IMR-90 (cell line): ENCODE measurements at regions not wholly inside any gene's neighbourhood (a gene's known extent, or its start where the extent isn't known, plus 50 kb on each side); places are given as distances from the start of the nearest gene placed in this dataset.

Experiments
- ATAC-seq: fragments of 200-7000 bp; cut with Tn5 transposase; 2 replicates; pipeline ENCODE4 v1.9.1; 2020; ENCODE audit warnings: low read depth, mild to moderate bottlenecking, moderate library complexity
- BruUV-seq: library from RNA; stranded (reverse); fragments of 400-500 nt; replicated peaks from 2 replicates; lab custom pipeline; 2021; lab: Mats Ljungman, UMichigan
- CTCF ChIA-PET: fragments of 300-600 bp; formaldehyde crosslinking; extraction: SDS; loops from one replicate; lab custom pipeline; 2021; ENCODE audit warnings: antibody characterized with exemption; lab: Yijun Ruan, JAX
- POLR2A ChIA-PET: fragments of 300-600 bp; sonication (Branson Sonifier 250); formaldehyde crosslinking; loops from one replicate; lab custom pipeline; 2022; ENCODE audit warnings: antibody characterized with exemption; ENCODE audit not compliant: unreplicated experiment; lab: Charles Lee
- DNase-seq: peaks from one replicate; pipeline ENCODE4 v3.0.0; 2013
- H2AFZ ChIP-seq: replicated peaks from 2 replicates; pipeline ENCODE3; 2013; ENCODE audit warnings: low read length, mild to moderate bottlenecking; ENCODE audit not compliant: poor library complexity
- H2AK5ac ChIP-seq: 2 replicates; pipeline ENCODE4 v1.6.1; 2013; ENCODE audit warnings: low read depth, low read length, inconsistent platforms
- H2AK9ac ChIP-seq: replicated peaks from 2 replicates; pipeline ENCODE3; 2013; ENCODE audit warnings: mild to moderate bottlenecking, low read depth, low read length, moderate library complexity; ENCODE audit not compliant: poor library complexity
- H2BK120ac ChIP-seq: 2 replicates; pipeline ENCODE4 v1.6.1; 2013; ENCODE audit warnings: low read depth, low read length, inconsistent platforms
- H2BK15ac ChIP-seq: 3 replicates; pipeline ENCODE4 v1.6.1; 2013; ENCODE audit warnings: low read depth, low read length, inconsistent platforms
- H2BK20ac ChIP-seq: 2 replicates; pipeline ENCODE4 v1.6.1; 2013; ENCODE audit warnings: low read depth, mild to moderate bottlenecking, inconsistent platforms, low read length, moderate library complexity
- H2BK5ac ChIP-seq: 2 replicates; pipeline ENCODE4 v1.6.1; 2013; ENCODE audit warnings: mild to moderate bottlenecking, low read depth, low read length, inconsistent platforms; ENCODE audit not compliant: poor library complexity, severe bottlenecking
- H3K14ac ChIP-seq: replicated peaks from 2 replicates; pipeline ENCODE4 v1.6.1; 2013; ENCODE audit warnings: low read depth, low read length, inconsistent platforms
- H3K18ac ChIP-seq: 2 replicates; pipeline ENCODE4 v1.6.1; 2013; ENCODE audit warnings: low read depth, low read length, control low read depth
- H3K23ac ChIP-seq: 2 replicates; pipeline ENCODE4 v1.6.1; 2013; ENCODE audit warnings: low read depth, low read length, inconsistent platforms
- H3K27ac ChIP-seq: 2 replicates; pipeline ENCODE4 v1.5.1; 2013; ENCODE audit warnings: mild to moderate bottlenecking, control low read depth, low read length; ENCODE audit not compliant: insufficient read depth
- H3K27me3 ChIP-seq: 2 replicates; pipeline ENCODE4 v1.6.1; 2013; ENCODE audit warnings: low read length; ENCODE audit not compliant: control insufficient read depth, insufficient read depth
- H3K36me3 ChIP-seq: 2 replicates; pipeline ENCODE4 v1.6.1; 2013; ENCODE audit warnings: low read length, mixed read lengths; ENCODE audit not compliant: control insufficient read depth, insufficient read depth
- H3K4ac ChIP-seq: 2 replicates; pipeline ENCODE4 v1.6.1; 2013; ENCODE audit warnings: low read depth, low read length, inconsistent platforms
- H3K4me1 ChIP-seq: 2 replicates; pipeline ENCODE4 v1.6.1; 2013; ENCODE audit warnings: low read length, mixed read lengths; ENCODE audit not compliant: control insufficient read depth, insufficient read depth
- H3K4me2 ChIP-seq: 2 replicates; pipeline ENCODE4 v1.6.1; 2013; ENCODE audit warnings: low read depth, mild to moderate bottlenecking, control low read depth, low read length, moderate library complexity
- H3K4me3 ChIP-seq: 2 replicates; pipeline ENCODE4 v1.5.1; 2013; ENCODE audit warnings: low read depth, mild to moderate bottlenecking, control low read depth, low read length, moderate library complexity; ENCODE audit not compliant: insufficient read depth
- H3K56ac ChIP-seq: 2 replicates; pipeline ENCODE4 v1.6.1; 2013; ENCODE audit warnings: low read length, inconsistent platforms; ENCODE audit not compliant: insufficient read depth; ENCODE audit errors: extremely low read depth
- H3K79me1 ChIP-seq, 2 experiments: 2 replicates each; pipeline ENCODE4 v1.6.1; 2013; ENCODE audit warnings: low read length in 2 of 2, inconsistent platforms in 1 of 2, low read depth in 1 of 2
- H3K9ac ChIP-seq: 2 replicates; pipeline ENCODE4 v1.6.1; 2013; ENCODE audit warnings: low read depth, low read length, control low read depth
- H3K9me1 ChIP-seq: 2 replicates; pipeline ENCODE4 v1.6.1; 2013; ENCODE audit warnings: low read length, inconsistent platforms; ENCODE audit not compliant: insufficient read depth
- H3K9me3 ChIP-seq: 2 replicates; pipeline ENCODE4 v1.6.1; 2013; ENCODE audit warnings: low read length; ENCODE audit not compliant: control insufficient read depth, insufficient read depth
- H4K20me1 ChIP-seq: 2 replicates; pipeline ENCODE4 v1.6.1; 2013; ENCODE audit warnings: low read length, inconsistent platforms; ENCODE audit not compliant: insufficient read depth
- H4K5ac ChIP-seq: 2 replicates; pipeline ENCODE4 v1.6.1; 2013; ENCODE audit warnings: mild to moderate bottlenecking, low read depth, low read length, control low read depth
- H4K8ac ChIP-seq, 2 experiments: 2 replicates each; pipeline ENCODE4 v1.6.1; 2013; ENCODE audit warnings: low read depth in 2 of 2, low read length in 2 of 2, control low read depth in 1 of 2, inconsistent platforms in 1 of 2
- H4K91ac ChIP-seq: 2 replicates; pipeline ENCODE4 v1.6.1; 2013; ENCODE audit warnings: low read depth, low read length, inconsistent platforms; ENCODE audit not compliant: insufficient read depth
- MAFK ChIP-seq: IDR thresholded peaks from 2 replicates; pipeline ENCODE4 v1.6.1; 2012; ENCODE audit warnings: low read depth, low read length, improper control_type of control experiment
- SMC3 ChIP-seq: fragments of 150-350 bp; IDR thresholded peaks from 2 replicates; pipeline ENCODE4 v1.6.1; 2016; ENCODE audit warnings: low read depth, mild to moderate bottlenecking, antibody characterized with exemption, low read length, moderate library complexity
- dilution Hi-C: fragments of 300-500 bp; cut with HindIII; formaldehyde crosslinking; loops from one replicate; pipeline ENCODE4 v1.14.3; 2018; ENCODE audit warnings: low sequenced_read_pairs; ENCODE audit not compliant: unreplicated experiment
- in situ Hi-C: fragments of 300-500 bp; cut with MboI; formaldehyde crosslinking; loops from 3 replicates; pipeline ENCODE4 v1.14.3; 2019; ENCODE audit warnings: low sequenced_read_pairs, inconsistent platforms, mixed read lengths
- intact Hi-C: fragments of 100-400 bp; cut with micrococcal nuclease; formaldehyde crosslinking; loops from 2 replicates; pipeline ENCODE4 v1.10.0; 2022

DNA sequence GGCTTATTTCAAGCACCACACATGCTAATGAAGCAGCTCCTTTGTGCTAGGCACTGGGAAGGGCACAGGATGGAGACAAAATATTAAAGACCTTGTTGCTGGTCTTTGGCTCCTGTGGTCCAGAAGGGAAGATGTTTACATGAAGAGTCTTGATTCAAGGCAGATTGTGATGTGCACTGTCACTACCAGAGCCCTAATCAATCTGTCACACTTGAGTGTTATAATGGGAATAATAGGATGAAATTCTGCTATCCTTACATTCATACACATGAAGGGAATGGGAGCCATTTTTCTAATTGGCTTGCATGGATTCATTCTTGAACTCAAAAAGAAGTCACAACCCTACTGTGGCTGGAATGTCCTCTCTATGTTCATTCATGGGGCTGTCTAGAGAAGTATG lies 203.0 kb downstream of the SEC61B start:
- TF ChIP-seq SMC3 (no peak), MAFK (no peak)
- Histone ChIP-seq H3K18ac (no peak overlapping the region), H3K36me3 (no peaks in the 10 kb centered on the region), H3K4me2 (no peak overlapping the region), H3K9me3 (no peaks in the 10 kb centered on the region), H4K5ac (no peak overlapping the region), H3K4me1 (no peaks in the 10 kb centered on the region), H2AFZ (no peak overlapping the region), H3K56ac (no peak overlapping the region), H3K9me1 (no peaks in the 10 kb centered on the region), H4K8ac (no peak overlapping the region), H3K23ac (no peak overlapping the region), H2BK15ac (no peak overlapping the region), H2AK5ac (no peak overlapping the region), H4K20me1 (no peaks in the 10 kb centered on the region), H2AK9ac (no peak overlapping the region), H2BK5ac (no peak overlapping the region), H4K91ac (no peak overlapping the region), H3K4ac (no peak overlapping the region), H3K9ac (no peak overlapping the region), H3K4me3 (no peak overlapping the region), H2BK120ac (no peak overlapping the region), H3K27ac (no peak overlapping the region), H3K14ac (no peak overlapping the region), H3K27me3 (no peaks in the 10 kb centered on the region), H3K79me1 (no peaks in the 10 kb centered on the region), H2BK20ac (no peak overlapping the region)
- POLR2A ChIA-PET, result no interaction called here
- no peak for DNase-seq
- in situ Hi-C loops, result no loop called here
- BruUV-seq, result no TSS peak
- intact Hi-C loops, result no loop called here
- dilution Hi-C loops, result no loop called here
- no peak for ATAC-seq
- CTCF ChIA-PET, result no interaction called here
